HG02588 (cell line): ENCODE measurements at regions not wholly inside any gene's neighbourhood (a gene's known extent, or its start where the extent isn't known, plus 50 kb on each side); places are given as distances from the start of the nearest gene placed in this dataset.

Source experiments
- ATAC-seq: cut with Tn5 transposase; IDR thresholded peaks from one replicate; pipeline ENCODE4 v1.9.1; 2021; ENCODE audit warnings: mild to moderate bottlenecking, moderate library complexity; ENCODE audit not compliant: unreplicated experiment

GRCh38 chr6:164195942-164196281, 781.4 kb downstream of the QKI start:
- no peak for ATAC-seq

DNA sequence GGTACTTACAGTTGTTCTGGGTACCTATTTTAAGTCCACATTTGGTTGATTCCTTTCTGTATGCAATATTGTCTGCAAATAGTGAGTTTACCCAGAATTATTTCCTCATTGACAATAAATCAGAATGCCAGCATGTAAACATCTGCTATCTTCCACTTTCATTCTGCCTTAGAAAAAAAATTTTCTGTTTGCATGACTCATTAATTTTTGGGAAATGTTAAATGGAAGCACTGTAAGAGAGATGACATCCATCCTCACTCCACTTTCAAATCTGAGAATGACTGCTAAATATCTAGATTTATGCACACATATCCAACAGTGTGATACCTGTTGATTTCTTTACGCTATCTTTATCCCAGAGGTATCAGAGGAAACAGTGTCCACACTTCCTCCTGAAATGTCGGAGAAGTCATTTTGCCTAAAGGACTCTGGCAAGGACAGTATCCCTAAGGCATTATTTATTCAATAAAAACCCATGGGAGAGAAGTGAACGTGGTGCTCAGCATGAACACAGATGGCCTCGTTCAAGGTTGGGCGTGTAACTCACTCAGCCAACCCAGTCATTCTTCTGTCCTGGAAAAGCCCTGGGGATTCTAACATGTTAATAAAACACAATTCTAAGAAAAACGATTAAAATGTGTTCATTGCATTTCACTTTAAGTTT, 780.9 kb downstream of the QKI start:
- ATAC-seq: no peak

GRCh38 chr6:164188861-164189260, 774.3 kb downstream of the QKI start:
- ATAC-seq: no peak

GRCh38 chr6:164185471-164185871, 771.0 kb downstream of the QKI start:
- no peak for ATAC-seq

DNA sequence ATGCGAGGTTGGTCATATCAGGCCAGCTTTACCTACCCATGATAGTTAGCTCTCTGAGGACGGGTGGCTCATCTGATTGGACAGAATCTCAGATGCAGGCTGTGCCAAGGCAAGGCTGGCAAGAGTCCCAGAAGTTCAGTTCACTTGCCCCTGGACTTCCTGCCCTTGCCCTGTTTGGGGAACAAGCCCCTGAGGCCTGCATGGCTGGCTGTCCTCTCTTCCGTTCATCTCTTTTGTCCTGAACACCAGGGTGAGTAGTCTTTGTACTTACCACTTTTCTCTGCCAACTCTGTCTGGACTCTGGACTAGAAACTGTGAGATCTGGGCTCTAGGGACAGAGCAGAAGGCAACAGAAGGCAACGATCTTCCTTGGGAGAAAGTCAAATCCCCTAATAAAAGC, 769.9 kb downstream of the QKI start:
- ATAC-seq: no peak

DNA sequence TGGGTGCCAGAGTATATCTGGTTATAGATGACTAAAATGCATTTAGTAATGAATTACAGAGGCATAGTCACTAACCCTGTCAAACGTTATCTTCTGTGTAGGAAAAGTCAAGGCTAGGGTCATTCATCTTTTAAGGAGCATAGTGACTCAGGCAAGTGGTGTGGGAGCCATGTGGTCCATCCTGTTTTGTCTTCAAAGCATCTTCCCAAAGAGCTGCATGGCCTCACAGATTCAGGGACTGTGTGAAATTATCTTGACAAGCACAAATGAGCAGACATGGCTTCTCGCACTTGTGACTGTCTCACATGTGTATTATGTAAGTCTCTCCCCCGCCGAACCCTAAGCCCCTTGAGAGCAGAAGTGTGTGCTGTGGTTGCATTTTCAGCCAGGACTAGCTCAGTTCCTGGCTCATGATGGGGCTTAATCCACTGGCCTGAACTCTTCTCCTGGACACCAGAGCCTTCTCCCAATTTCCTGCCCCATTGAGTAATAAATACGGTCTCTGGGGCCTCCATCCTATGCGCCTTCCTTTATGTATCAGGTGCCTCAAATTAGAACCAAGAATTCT, 769.1 kb downstream of the QKI start:
- ATAC-seq: no peak

DNA sequence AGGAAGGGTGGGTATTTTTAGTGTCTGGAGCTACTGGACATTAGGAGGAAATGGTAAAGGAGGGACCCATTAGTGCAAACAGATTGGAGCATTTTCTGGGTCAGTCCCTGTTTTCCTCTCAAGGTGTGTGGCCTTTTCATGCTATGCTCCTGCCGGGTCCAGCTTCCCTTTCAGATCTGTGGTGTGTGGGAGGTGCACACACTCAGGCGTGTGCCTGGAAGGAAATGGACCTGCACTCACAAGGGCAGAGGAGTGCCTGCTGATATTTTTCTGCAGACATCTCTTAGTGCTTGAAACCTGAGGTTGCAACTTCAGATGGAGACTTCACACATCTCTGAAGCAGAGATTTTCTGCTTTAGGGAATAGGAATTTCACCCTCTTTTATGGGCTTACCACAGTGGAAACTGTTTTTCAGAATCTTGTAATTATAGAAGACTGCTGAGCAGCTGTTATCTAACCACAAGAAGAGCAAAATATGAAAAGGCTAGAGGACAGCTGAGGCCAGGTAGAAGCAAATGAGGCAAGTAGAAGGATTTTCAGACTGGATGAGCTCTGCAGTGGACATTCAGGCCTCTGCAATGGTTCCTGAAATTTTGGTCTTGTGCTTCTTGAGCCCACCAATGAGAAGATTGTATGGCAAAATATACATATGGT, 764.3 kb downstream of the QKI start:
- ATAC-seq: no peak

- no peak for ATAC-seq
Observed at GRCh38 chr6:164169355-164169754, 754.8 kb downstream of the QKI start.

GRCh38 chr6:164168595-164168994, 754.1 kb downstream of the QKI start:
- ATAC-seq: no peak

DNA sequence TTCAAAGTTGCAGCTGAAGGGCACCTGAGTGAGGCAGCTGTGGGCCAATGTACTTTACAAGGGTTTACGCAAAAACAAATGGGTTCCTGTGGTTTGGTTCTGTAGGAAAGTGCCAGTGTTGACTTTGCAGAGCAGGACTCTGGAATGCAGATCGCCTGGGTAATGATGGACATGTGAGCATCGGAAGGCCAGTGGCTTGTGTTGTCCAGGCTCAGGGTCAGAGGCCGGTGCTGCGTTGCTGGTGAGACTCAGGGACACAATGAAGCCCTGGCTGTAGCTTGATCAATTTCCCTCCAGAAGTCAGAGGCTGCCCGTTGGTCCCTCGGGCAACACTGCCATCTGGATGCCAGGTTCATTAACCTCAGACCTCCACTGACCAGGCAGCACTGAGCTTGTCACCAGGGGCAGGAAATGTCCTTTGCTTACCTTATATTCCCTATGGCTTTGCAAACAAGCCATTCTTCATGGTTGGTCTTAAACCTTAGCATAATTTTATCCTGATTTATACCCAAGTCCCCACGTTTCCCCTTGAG, 753.4 kb downstream of the QKI start:
- no peak for ATAC-seq

- ATAC-seq: no peak
Observed at GRCh38 chr6:164166996-164167395, 752.5 kb downstream of the QKI start.

DNA sequence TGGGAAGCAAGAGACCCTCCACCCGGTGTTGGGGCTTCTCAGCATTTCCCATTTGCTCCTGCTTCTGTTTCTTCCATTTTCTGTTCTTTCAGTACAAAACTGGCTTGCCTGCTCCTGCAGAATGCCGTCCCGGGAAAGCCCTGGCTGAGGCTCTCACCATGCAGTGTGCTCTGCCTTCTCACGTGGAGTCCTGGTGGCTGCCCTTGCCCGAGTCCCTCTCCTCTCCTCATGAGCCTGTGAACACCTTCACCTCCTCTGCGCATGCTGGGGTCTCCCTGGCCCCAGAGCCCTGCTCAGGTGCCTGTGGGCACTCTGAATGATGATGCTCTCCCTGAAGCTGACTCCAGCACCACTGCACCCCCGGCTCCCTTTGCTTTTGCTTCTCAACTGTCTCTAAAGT, 752.0 kb downstream of the QKI start:
- no peak for ATAC-seq

DNA sequence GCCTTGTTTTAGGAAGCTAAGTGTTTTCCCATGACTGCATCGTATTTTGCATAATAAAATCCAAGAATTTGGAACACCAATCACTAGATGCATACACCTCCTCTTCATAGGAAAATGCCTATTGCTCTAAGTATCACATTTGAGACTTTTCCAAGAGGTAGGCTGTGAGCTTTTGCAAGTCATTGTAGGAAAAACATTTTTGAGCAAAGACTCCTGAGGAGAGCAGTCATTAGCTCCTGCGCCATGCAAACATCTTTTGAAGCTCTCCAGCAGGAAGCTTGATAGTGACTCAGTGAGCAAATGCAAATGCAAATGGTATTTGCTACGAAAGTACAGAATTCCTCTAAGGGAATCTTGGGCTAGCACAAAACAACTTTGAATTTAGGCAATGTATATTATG, 750.4 kb downstream of the QKI start:
- ATAC-seq: no peak

GRCh38 chr6:164163239-164163638, 748.7 kb downstream of the QKI start:
- no peak for ATAC-seq

DNA sequence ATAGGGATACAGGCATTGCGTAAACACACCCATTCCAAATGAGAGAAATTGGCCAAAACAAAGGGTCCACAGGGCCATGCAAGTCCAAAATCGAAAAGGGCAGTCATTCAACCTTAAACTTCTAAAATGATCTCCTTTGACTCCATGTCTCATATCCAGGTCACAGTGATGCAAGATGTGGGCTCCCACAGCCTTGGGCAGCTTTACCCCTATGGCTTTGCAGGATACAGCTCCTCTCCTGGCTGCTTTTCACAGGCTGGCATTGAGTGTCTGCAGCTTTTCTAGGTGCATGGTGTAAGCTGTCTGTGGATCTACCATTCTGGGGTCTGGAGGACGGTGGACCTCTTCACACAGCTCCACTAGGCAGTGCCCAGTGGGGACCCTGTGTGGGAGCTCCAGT, 744.5 kb downstream of the QKI start:
- no peak for ATAC-seq

- ATAC-seq: no peak
Observed at GRCh38 chr6:164154588-164154987, 740.1 kb downstream of the QKI start.

DNA sequence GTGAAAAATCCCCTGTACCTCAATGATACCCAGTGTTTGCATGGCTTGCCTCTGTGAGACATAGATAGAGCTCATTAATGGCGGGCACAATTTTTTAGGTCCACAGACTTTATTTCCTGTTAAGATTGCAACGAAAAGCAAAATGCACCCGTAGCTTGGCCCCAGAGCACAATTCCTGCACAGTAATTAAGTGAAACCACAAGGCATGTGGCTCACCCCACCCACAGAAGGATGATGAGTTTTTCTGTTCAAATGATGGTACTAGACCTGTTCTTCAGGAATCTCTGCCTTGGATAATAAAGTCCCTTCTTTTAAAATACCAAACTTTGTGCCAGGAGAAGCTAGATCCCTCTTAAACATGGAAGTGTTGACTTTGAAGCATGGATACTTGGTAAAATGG, 738.1 kb downstream of the QKI start:
- no peak for ATAC-seq

GRCh38 chr6:164151161-164152120, 736.9 kb downstream of the QKI start:
- no peak for ATAC-seq

GRCh38 chr6:164150232-164150631, 735.7 kb downstream of the QKI start:
- ATAC-seq: no peak

GRCh38 chr6:164148788-164149187, 734.3 kb downstream of the QKI start:
- no peak for ATAC-seq

- no peak for ATAC-seq
Observed at GRCh38 chr6:164144316-164144715, 729.8 kb downstream of the QKI start.
